ENCODE measurements at regions not wholly inside any gene's neighbourhood (a gene's known extent, or its start where the extent isn't known, plus 50 kb on each side); places are given as distances from the start of the nearest gene placed in this dataset.

DNA sequence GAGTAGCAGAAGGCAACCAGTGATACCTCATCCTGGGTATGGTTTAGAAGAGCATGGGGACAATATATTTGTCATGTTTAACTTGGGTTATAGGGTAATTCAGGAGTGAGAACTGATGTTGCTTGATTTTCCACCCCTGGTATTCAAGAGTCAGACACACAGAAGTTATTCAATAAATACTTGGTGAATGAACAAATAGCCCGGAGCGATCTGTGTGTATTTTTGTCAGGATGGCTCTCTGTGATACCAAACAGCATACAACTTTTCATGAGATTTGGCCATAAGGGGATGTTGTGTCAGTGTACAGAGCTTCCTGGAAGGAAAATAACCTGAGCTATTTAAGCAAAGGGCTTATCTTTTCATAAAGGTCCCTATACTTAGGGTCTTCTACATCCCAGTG lies 270.2 kb upstream of the C1orf87 start:
- no peak overlapping the region for H3K4me3 Mint-ChIP-seq
- H3K9me3 Mint-ChIP-seq, result peaks cover 0 to 2% (median 0%) of the 10 kb centered on the region in 5 donors
- no peak for DNase-seq
- H3K27ac Mint-ChIP-seq, result no peak overlapping the region
- H3K27ac ChIP-seq (ENCODE audit: low read depth, low read length), result no peak overlapping the region
- H3K36me3 ChIP-seq (ENCODE audit: insufficient read depth, low read length), result no peaks in the 10 kb centered on the region
- H3K4me1 Mint-ChIP-seq, result no peaks in the 10 kb centered on the region
- H3K4me3 ChIP-seq (ENCODE audit: low read length), result no peak overlapping the region
- ChIA-PET POLR2A (no interaction called here), CTCF (no interaction called here)
- H3K4me1 ChIP-seq (ENCODE audit: insufficient read depth, low read length), result no peaks in the 10 kb centered on the region
- H3K27me3 Mint-ChIP-seq, result no peaks in the 10 kb centered on the region
- H3K27me3 ChIP-seq (ENCODE audit: insufficient read depth, low read length, poor library complexity, severe bottlenecking), result no peaks in the 10 kb centered on the region
- no peaks in the 10 kb centered on the region for H3K36me3 Mint-ChIP-seq
- no peaks in the 10 kb centered on the region for H3K9me3 ChIP-seq (ENCODE audit: low read length)

DNA sequence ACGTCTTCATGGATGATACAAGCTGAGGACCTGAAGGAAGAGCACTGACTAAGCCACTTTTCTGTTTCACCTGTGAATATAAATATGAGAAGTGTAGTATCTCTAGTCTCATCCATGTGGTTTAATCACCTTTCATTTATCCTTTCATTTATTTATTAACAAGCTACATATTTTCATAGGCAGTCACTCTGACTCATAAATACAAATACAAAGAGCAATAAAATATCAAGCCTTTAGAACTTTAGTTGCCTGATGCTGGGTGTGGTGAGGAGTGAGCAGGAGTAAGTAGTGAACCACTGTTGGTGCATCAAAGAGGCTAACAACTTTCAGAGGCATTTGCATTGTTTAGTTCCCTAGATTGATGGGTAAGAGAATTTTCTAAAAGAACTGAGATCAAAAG lies 269.0 kb upstream of the C1orf87 start:
- Mint-ChIP-seq H3K4me3 (no peak overlapping the region), H3K36me3 (no peaks in the 10 kb centered on the region), H3K27me3 (no peaks in the 10 kb centered on the region), H3K27ac (no peak overlapping the region), H3K4me1 (no peaks in the 10 kb centered on the region), H3K9me3 (peaks cover 0 to 2% (median 0%) of the 10 kb centered on the region in 5 donors)
- no peak for DNase-seq
- Histone ChIP-seq H3K27me3 (ENCODE audit: insufficient read depth, low read length, poor library complexity, severe bottlenecking) (no peaks in the 10 kb centered on the region), H3K27ac (ENCODE audit: low read depth, low read length) (no peak overlapping the region), H3K9me3 (ENCODE audit: low read length) (no peaks in the 10 kb centered on the region), H3K4me3 (ENCODE audit: low read length) (no peak overlapping the region), H3K36me3 (ENCODE audit: insufficient read depth, low read length) (no peaks in the 10 kb centered on the region), H3K4me1 (ENCODE audit: insufficient read depth, low read length) (no peaks in the 10 kb centered on the region)
- CTCF ChIA-PET, result no interaction called here
- POLR2A ChIA-PET, result no interaction called here

GRCh38 chr1:60341274-60341673 lies 267.7 kb upstream of the C1orf87 start:
- CTCF ChIA-PET, result no interaction called here
- Mint-ChIP-seq H3K9me3 (peaks cover 0 to 2% (median 0%) of the 10 kb centered on the region in 5 donors), H3K4me1 (no peaks in the 10 kb centered on the region), H3K4me3 (no peak overlapping the region), H3K27ac (no peak overlapping the region), H3K27me3 (no peaks in the 10 kb centered on the region), H3K36me3 (no peaks in the 10 kb centered on the region)
- no peaks in the 10 kb centered on the region for H3K9me3 ChIP-seq (ENCODE audit: low read length)
- no peaks in the 10 kb centered on the region for H3K4me1 ChIP-seq (ENCODE audit: insufficient read depth, low read length)
- no peak for DNase-seq
- POLR2A ChIA-PET, result no interaction called here
- no peaks in the 10 kb centered on the region for H3K27me3 ChIP-seq (ENCODE audit: insufficient read depth, low read length, poor library complexity, severe bottlenecking)
- no peak overlapping the region for H3K4me3 ChIP-seq (ENCODE audit: low read length)
- no peaks in the 10 kb centered on the region for H3K36me3 ChIP-seq (ENCODE audit: insufficient read depth, low read length)
- no peak overlapping the region for H3K27ac ChIP-seq (ENCODE audit: low read depth, low read length)

DNA sequence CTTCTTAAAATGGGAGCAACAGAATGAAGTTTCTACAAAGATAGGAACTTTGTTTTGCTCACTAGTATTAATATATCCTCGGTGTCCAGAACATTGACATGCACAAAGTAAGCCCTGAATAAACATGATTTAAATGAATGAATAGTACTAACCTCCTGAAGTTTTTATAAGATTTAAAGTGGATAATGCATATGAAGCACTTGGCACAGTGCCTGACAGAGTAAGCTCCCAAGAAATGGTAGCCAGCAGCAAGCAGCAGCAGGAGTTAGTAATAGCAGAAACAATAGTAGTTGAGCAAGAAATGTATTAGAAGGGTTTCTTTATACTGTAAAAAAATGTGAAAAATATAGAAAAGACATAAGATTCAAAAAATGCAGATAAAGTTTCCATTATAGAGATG lies 258.1 kb upstream of the C1orf87 start:
- Mint-ChIP-seq H3K4me3 (no peak overlapping the region), H3K27ac (no peak overlapping the region), H3K27me3 (no peaks in the 10 kb centered on the region), H3K4me1 (no peaks in the 10 kb centered on the region), H3K36me3 (no peaks in the 10 kb centered on the region), H3K9me3 (peaks cover 0 to 18% (median 2%) of the 10 kb centered on the region in 5 donors)
- ChIA-PET POLR2A (no interaction called here), CTCF (no interaction called here)
- no peak overlapping the region for H3K27ac ChIP-seq (ENCODE audit: low read depth, low read length)
- H3K4me1 ChIP-seq (ENCODE audit: insufficient read depth, low read length), result no peaks in the 10 kb centered on the region
- no peaks in the 10 kb centered on the region for H3K27me3 ChIP-seq (ENCODE audit: insufficient read depth, low read length, poor library complexity, severe bottlenecking)
- H3K4me3 ChIP-seq (ENCODE audit: low read length), result no peak overlapping the region
- no peaks in the 10 kb centered on the region for H3K36me3 ChIP-seq (ENCODE audit: insufficient read depth, low read length)
- no peaks in the 10 kb centered on the region for H3K9me3 ChIP-seq (ENCODE audit: low read length)
- DNase-seq, result no peak

DNA sequence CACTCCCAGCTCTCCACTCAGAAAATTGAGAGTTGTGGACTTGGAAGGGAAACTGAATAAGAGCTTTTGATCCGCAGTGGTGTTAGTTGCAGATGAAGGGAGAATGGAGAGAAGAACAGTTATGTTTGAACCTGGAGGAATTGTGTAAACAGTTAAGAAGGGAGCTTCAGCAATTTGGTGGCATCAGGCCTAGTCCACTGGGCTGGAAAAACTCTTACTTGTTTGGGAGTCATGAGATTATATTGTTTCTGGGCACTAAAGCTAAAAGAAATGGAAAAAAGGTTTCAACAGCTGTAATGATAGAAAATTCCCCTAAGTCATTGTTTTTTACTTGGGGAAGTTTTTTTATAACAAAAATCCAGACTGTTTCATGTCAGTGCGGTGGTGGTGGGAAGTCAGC lies 256.1 kb upstream of the C1orf87 start:
- no peaks in the 10 kb centered on the region for H3K36me3 ChIP-seq (ENCODE audit: insufficient read depth, low read length)
- H3K4me3 ChIP-seq (ENCODE audit: low read length), result no peak overlapping the region
- H3K4me1 ChIP-seq (ENCODE audit: insufficient read depth, low read length), result no peaks in the 10 kb centered on the region
- H3K9me3 ChIP-seq (ENCODE audit: low read length), result no peaks in the 10 kb centered on the region
- Mint-ChIP-seq H3K27me3 (no peaks in the 10 kb centered on the region), H3K4me1 (no peaks in the 10 kb centered on the region), H3K27ac (no peak overlapping the region), H3K4me3 (no peak overlapping the region), H3K9me3 (peaks cover 0 to 18% (median 4%) of the 10 kb centered on the region in 5 donors), H3K36me3 (no peaks in the 10 kb centered on the region)
- H3K27ac ChIP-seq (ENCODE audit: low read depth, low read length), result no peak overlapping the region
- no peaks in the 10 kb centered on the region for H3K27me3 ChIP-seq (ENCODE audit: insufficient read depth, low read length, poor library complexity, severe bottlenecking)
- POLR2A ChIA-PET, result no interaction called here
- no peak for DNase-seq
- CTCF ChIA-PET, result no interaction called here

- H3K27ac ChIP-seq (ENCODE audit: low read depth, low read length), result no peak overlapping the region
- no peak overlapping the region for H3K27ac Mint-ChIP-seq
- peaks cover 2% of the 10 kb centered on the region in 2 donors for H3K27me3 Mint-ChIP-seq
- H3K36me3 ChIP-seq (ENCODE audit: insufficient read depth, low read length), result no peaks in the 10 kb centered on the region
- no peaks in the 10 kb centered on the region for H3K4me1 ChIP-seq (ENCODE audit: insufficient read depth, low read length)
- no peak overlapping the region for H3K4me3 Mint-ChIP-seq
- no peaks in the 10 kb centered on the region for H3K27me3 ChIP-seq (ENCODE audit: insufficient read depth, low read length, poor library complexity, severe bottlenecking)
- H3K36me3 Mint-ChIP-seq, result no peaks in the 10 kb centered on the region
- no peak for DNase-seq
- peaks cover 0 to 3% (median 2%) of the 10 kb centered on the region in 5 donors for H3K9me3 Mint-ChIP-seq
- no peaks in the 10 kb centered on the region for H3K9me3 ChIP-seq (ENCODE audit: low read length)
- ChIA-PET POLR2A (no interaction called here), CTCF (no interaction called here)
- no peak overlapping the region for H3K4me3 ChIP-seq (ENCODE audit: low read length)
- H3K4me1 Mint-ChIP-seq, result no peaks in the 10 kb centered on the region
Measured at GRCh38 chr1:60311838-60312237, 238.3 kb upstream of the C1orf87 start.

DNA sequence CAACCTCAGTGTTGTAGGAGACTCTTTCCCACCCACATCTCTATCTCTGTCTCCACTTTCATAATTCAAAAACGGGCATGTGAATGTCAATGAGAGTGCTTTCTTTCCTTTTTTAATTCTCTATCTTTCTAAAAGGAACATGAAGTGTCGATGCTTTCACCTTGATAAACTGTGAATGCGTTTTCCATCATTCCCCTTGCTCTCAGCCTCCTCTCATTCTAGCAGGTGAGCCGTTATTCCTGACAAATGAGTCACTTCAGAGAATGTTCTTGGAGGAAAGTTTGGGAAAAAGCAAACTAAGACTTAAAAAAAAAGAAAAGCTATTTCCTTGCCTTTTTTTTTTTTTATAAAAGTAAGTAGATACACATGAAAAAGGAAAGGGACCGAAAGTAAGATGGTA lies 226.0 kb upstream of the C1orf87 start:
- no peaks in the 10 kb centered on the region for H3K27me3 ChIP-seq (ENCODE audit: insufficient read depth, low read length, poor library complexity, severe bottlenecking)
- H3K9me3 ChIP-seq (ENCODE audit: low read length), result no peaks in the 10 kb centered on the region
- H3K27ac ChIP-seq (ENCODE audit: low read depth, low read length), result no peak overlapping the region
- Mint-ChIP-seq H3K27ac (no peak overlapping the region), H3K36me3 (no peaks in the 10 kb centered on the region), H3K4me1 (no peaks in the 10 kb centered on the region), H3K9me3 (peaks cover 2 to 15% (median 4%) of the 10 kb centered on the region in 5 donors), H3K4me3 (no peak overlapping the region), H3K27me3 (peaks cover 0 to 2% of the 10 kb centered on the region in 2 donors)
- ChIA-PET POLR2A (no interaction called here), CTCF (no interaction called here)
- no peak overlapping the region for H3K4me3 ChIP-seq (ENCODE audit: low read length)
- H3K4me1 ChIP-seq (ENCODE audit: insufficient read depth, low read length), result no peaks in the 10 kb centered on the region
- no peaks in the 10 kb centered on the region for H3K36me3 ChIP-seq (ENCODE audit: insufficient read depth, low read length)
- no peak for DNase-seq

- Mint-ChIP-seq H3K36me3 (no peaks in the 10 kb centered on the region), H3K9me3 (peaks cover 0 to 11% (median under 1%) of the 10 kb centered on the region in 5 donors), H3K27ac (no peak overlapping the region), H3K27me3 (peaks cover 0 to 3% of the 10 kb centered on the region in 2 donors), H3K4me3 (no peak overlapping the region), H3K4me1 (no peaks in the 10 kb centered on the region)
- no peaks in the 10 kb centered on the region for H3K4me1 ChIP-seq (ENCODE audit: insufficient read depth, low read length)
- H3K4me3 ChIP-seq (ENCODE audit: low read length), result no peak overlapping the region
- CTCF ChIA-PET, result no interaction called here
- POLR2A ChIA-PET, result no interaction called here
- H3K36me3 ChIP-seq (ENCODE audit: insufficient read depth, low read length), result no peaks in the 10 kb centered on the region
- no peak for DNase-seq
- H3K27me3 ChIP-seq (ENCODE audit: insufficient read depth, low read length, poor library complexity, severe bottlenecking), result no peaks in the 10 kb centered on the region
- no peaks in the 10 kb centered on the region for H3K9me3 ChIP-seq (ENCODE audit: low read length)
- no peak overlapping the region for H3K27ac ChIP-seq (ENCODE audit: low read depth, low read length)
Measured at GRCh38 chr1:60298290-60298689, 224.7 kb upstream of the C1orf87 start.

DNA sequence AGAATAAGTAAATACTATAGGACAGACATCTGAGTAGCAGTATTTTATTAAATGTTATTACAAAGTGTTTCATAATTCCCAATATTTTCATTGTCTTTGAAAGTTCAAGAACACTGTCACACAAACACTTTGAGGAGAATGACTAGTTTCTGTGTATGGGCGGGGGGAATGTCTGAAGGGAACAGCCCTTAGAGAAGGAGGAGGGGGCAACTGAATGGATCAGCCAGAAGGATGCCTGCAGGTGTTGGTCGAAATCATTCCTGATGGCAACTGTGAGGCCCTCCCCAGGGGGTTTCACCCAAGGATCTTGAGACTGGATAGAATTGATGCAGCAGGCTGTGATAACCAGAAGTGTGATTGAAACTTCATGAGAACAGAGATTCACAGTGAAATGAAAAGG lies 223.2 kb upstream of the C1orf87 start:
- no peak for DNase-seq
- no peak overlapping the region for H3K27ac Mint-ChIP-seq
- POLR2A ChIA-PET, result no interaction called here
- H3K27ac ChIP-seq (ENCODE audit: low read depth, low read length), result no peak overlapping the region
- H3K4me1 ChIP-seq (ENCODE audit: insufficient read depth, low read length), result no peaks in the 10 kb centered on the region
- H3K36me3 ChIP-seq (ENCODE audit: insufficient read depth, low read length), result no peaks in the 10 kb centered on the region
- H3K4me3 Mint-ChIP-seq, result no peak overlapping the region
- H3K9me3 Mint-ChIP-seq, result peaks cover 0 to 4% (median 0%) of the 10 kb centered on the region in 5 donors
- H3K27me3 ChIP-seq (ENCODE audit: insufficient read depth, low read length, poor library complexity, severe bottlenecking), result no peaks in the 10 kb centered on the region
- peaks cover 0 to 1% of the 10 kb centered on the region in 2 donors for H3K27me3 Mint-ChIP-seq
- H3K9me3 ChIP-seq (ENCODE audit: low read length), result no peaks in the 10 kb centered on the region
- H3K4me1 Mint-ChIP-seq, result no peaks in the 10 kb centered on the region
- CTCF ChIA-PET, result no interaction called here
- H3K4me3 ChIP-seq (ENCODE audit: low read length), result no peak overlapping the region
- H3K36me3 Mint-ChIP-seq, result no peaks in the 10 kb centered on the region

Measured in CD8-positive, alpha-beta memory T cell (primary cell).